KG1 (cell line): ENCODE measurements at regions not wholly inside any gene's neighbourhood (a gene's known extent, or its start where the extent isn't known, plus 50 kb on each side); places are given as distances from the start of the nearest gene placed in this dataset.
"Not testable (repeated sequence)": the region's sequence is repeated elsewhere in the genome, so short reads cannot be mapped to it uniquely, and the experiment has no call there.

Experiments used
- DNase-seq: peaks from one replicate; lab custom pipeline; 2025; lab: John Stamatoyannopoulos, UW

DNA sequence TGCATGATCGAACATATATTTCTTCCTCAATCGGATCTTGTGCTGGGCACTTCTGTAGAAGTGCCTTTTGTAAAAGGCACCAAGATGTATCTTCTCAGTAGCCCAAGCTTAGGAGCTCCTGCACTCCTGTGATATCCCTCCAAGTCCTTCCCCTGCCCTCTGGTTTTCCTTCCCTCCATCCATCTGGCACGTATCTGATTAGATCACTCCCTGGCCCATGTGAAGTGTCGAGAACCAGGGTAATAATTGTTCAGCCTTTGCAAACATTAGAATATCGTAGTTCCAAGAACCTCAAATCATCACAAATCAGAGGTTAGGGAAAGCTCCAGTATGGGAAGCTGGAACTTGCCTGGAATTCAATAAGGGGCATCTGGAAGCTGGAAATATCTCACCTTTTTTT, 221.1 kb upstream of the AUTS2 start:
- no peak for DNase-seq

DNA sequence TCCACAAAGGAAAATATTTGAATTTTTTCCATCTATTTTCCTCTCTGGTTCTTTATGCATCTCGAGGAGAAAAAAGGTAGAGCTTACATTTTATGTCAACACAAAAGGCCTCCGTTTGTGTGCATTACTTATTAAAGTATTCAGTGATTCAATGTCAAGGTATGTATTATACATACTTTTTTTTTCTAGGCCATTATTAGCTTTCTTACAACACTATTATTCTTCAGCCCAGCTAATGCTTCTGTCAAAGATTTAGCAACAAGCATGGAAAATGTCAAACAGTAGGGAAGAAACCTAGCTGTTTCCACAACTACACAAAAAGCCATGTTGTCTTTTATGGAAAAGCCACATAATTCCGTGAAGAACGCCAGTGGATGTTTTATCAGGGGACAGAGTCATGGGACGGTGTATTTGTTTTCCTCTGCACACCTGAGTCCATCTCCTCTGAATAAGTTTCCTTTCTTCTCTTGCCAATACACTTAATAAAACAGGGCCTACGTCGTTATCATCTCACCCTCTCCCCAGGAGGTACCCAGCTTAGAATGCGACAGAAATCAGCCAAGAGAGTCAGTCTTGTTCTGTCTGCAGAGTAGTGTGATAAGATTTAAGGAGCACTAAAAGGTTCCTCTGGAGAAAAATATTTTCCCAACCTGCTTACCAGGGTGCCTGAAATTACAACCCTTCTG, 209.7 kb upstream of the AUTS2 start:
- no peak for DNase-seq

DNA sequence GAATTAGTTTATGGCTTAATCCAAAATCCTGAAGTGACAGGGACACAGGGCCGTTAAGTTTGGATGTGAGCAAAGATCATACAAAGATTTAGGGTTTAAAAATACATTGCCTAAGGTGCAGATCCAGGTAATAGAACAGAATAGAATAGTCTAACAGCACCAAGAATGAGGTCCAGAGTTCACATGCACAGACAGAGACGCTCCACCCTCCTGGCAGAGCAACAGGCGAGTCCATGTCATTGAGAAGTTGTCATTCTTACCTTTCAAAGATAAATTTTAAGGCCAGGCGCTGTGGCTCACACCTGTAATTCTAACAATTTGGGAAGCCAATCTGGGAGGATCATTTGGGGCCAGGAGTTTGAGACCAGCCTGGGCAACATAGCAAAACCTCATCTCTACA, 209.1 kb upstream of the AUTS2 start:
- DNase-seq, result no peak

DNA sequence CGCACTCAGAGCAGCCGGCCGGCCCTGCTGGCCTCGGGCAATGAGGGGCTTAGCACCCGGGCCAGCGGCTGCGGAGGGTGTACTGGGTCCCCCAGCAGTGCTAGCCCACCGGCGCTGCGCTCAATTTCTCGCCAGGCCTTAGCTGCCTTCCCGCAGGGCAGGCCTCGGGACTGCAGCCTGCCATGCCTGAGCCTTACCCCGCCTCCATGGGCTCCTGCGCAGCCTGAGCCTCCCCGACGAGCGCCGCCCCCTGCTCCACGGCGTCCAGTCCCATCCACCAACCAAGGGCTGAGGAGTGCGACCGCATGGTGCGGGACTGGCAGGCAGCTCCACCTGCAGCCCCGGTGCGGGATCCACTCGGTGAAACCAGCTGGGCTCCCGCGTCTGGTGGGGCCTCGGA, 204.4 kb upstream of the AUTS2 start:
- DNase-seq, result not testable (repeated sequence)

- DNase-seq, result no peak
These were observed 203.1 kb upstream of the AUTS2 start for GRCh38 chr7:69395061-69395714.

GRCh38 chr7:69398986-69399385, 199.3 kb upstream of the AUTS2 start:
- DNase-seq, result no peak

DNA sequence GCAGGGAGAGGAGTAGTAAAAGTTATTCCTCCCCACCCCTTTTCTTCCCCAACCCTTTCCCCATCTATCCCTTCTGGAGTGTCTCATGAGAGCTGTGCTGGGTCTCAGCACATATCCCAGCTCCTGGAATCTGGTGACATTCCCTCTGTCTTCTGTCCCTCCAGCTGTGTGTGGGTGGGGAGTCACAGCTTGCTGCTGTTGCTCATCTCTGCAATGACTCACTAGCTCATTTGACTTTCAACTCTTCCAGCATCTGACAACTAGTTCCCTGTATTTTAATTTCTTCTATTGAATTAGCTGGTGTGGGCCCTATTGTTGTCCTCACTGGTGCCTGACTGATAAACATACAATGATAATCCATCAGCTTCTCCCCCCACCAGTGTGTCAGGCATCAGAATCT, 198.9 kb upstream of the AUTS2 start:
- no peak for DNase-seq

- DNase-seq, result no peak
These were observed 195.6 kb upstream of the AUTS2 start for GRCh38 chr7:69402696-69403095.

DNA sequence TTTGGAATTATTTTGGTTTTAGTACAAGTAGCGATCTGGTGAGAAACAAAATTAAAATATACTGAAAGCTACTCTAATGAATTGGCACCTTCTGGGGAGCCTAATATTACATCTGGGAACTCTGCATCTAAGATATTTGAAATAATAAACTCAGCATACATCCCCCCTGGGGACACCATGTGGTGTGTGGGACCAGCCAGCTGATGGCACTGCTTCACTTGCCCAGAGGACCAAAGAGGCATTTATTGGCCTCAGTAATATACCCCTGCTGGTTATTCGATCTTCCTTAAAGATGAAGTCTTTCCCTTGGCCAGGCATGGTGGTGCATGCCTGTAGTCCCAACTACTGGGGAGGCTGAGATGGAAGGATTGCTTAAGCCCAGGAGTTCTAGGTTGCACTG, 195.1 kb upstream of the AUTS2 start:
- no peak for DNase-seq

GRCh38 chr7:69411018-69411417, 187.3 kb upstream of the AUTS2 start:
- no peak for DNase-seq

- no peak for DNase-seq
These were observed 186.8 kb upstream of the AUTS2 start for GRCh38 chr7:69411466-69411865.

- DNase-seq, result peak; percentile 60
These were observed 185.7 kb upstream of the AUTS2 start for GRCh38 chr7:69412331-69413146.

DNA sequence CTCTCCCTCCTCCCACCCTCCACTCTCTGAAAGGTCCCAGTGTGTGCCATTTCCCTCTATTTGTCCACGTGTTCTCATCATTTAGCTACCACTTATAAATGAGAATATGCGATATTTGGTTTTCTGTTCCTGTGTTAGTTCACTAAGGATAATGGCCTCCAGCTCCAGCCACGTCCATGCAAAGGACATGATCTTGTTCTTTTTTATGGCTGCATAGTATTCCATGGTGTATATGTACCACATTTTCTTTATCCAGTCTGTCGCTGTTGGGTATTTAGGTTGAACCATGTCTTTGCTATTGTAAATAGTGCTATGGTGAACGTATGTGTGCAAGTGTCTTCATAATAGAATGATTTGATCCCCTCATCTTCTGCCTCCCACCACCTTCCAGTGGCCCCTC, 183.7 kb upstream of the AUTS2 start:
- no peak for DNase-seq

- no peak for DNase-seq
These were observed 179.2 kb upstream of the AUTS2 start for GRCh38 chr7:69418869-69419670.

- no peak for DNase-seq
These were observed 178.3 kb upstream of the AUTS2 start for GRCh38 chr7:69419934-69420333.

DNA sequence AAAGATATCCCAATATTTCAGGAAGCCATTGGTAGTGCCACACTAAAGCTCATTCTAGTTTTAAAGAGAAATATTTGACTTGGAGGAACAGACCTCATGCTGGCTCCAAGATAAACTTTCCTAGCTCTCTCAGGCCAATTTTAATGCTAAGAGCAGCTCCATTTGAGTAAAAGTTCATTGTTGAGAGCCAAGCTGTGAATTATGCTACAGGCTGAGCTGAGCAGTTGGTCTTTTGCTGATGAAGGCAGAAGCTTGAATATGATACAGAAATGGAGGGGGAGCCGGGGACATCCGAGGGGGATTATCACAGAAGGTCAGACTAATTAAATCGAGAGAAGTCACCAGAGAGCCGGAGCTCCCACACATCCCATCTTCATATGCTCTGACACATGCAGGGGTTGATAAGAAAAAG, 175.7 kb upstream of the AUTS2 start:
- no peak for DNase-seq

DNA sequence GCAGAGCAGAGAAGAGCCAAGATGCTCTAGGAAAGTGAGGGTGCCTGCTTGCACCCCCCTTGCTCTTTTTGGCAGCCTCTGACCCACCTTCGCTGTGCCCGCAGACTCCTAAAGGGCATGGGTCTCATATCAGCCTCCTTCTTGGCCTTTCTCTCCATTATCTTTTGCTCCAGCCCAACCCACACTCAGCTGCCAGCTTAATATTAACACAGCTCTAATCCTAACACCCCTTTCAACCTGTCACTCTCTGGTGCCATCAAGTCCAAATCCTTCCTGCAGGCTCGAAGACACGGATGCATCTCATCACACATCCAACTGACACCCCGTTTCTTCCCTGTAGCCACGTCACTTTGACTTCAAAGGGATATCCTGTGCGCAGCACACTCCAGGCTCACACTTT, 171.6 kb upstream of the AUTS2 start:
- DNase-seq, result no peak

DNA sequence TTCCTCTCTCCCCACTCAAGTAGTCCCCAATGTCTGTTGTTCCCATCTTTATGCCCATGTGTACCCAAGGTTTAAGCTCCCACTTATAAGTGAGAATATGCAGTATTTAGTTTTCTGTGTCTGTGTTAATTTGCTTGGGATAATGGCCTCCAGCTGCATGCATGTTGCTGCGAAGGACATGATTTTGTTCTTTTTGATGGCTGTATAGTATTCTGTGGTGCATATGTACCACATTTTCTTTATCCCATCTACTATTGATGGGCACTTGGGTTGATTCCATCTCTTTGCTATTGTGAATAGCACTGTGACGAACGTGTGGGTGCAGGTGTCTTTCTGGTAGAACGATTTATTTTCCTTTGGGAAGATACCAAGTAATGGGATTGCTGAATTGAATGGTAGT, 170.2 kb upstream of the AUTS2 start:
- DNase-seq, result no peak

- DNase-seq, result no peak
These were observed 168.3 kb upstream of the AUTS2 start for GRCh38 chr7:69429911-69430383.

- no peak for DNase-seq
These were observed 167.8 kb upstream of the AUTS2 start for GRCh38 chr7:69430384-69431021.

- DNase-seq, result no peak
These were observed 166.6 kb upstream of the AUTS2 start for GRCh38 chr7:69431626-69432025.

GRCh38 chr7:69432276-69432675, 166.0 kb upstream of the AUTS2 start:
- not testable (repeated sequence) for DNase-seq
